Upper lobe of left lung (tissue), 6 donors: ENCODE measurements at regions not wholly inside any gene's neighbourhood (a gene's known extent, or its start where the extent isn't known, plus 50 kb on each side); places are given as distances from the start of the nearest gene placed in this dataset.

ENCODE experiments used
- ATAC-seq, 2 donors: fragments of 200-7000 bp; cut with Tn5 transposase; one replicate each; pipeline ENCODE4 v1.9.1; 2022; ENCODE audit warnings: mild to moderate bottlenecking in 2 of 2, moderate library complexity in 2 of 2; ENCODE audit not compliant: low FRiP score in 2 of 2
- DNase-seq, 2 donors: peaks; one replicate each; pipeline ENCODE4 v3.0.0-alpha.2; 2019 to 2020
- H3K27ac ChIP-seq, 4 donors: fragments of 200-600 bp; sonication (generic); one replicate each; pipeline ENCODE4 v1.5.1; 2016 to 2019
- H3K27me3 ChIP-seq, 4 donors: fragments of 200-600 bp; sonication (generic); one replicate each; pipeline ENCODE4 v1.5.1; 2017 to 2019
- H3K36me3 ChIP-seq, 4 donors: fragments of 200-600 bp; sonication (generic); one replicate each; pipeline ENCODE4 v1.5.1; 2016 to 2019
- H3K4me1 ChIP-seq, 4 donors: fragments of 200-600 bp; sonication (generic); one replicate each; pipeline ENCODE4 v1.5.1; 2018 to 2019
- H3K4me3 ChIP-seq, 4 donors: fragments of 200-600 bp; sonication (generic); one replicate each; pipeline ENCODE4 v1.5.1; 2017 to 2019; ENCODE audit warnings: mild to moderate bottlenecking in 2 of 4, moderate library complexity in 1 of 4
- H3K9me3 ChIP-seq, 4 donors: fragments of 200-600 bp; sonication (generic); one replicate each; pipeline ENCODE4 v1.5.1; 2018 to 2019
- CTCF ChIP-seq, 6 experiments: fragments of 450-650 bp in 4 of 6; fragments of 200-600 bp in 2 of 6; sonication (generic) in 2 of 6; IDR thresholded peaks; one replicate each; pipeline ENCODE4 v1.5.1; 2016 to 2019; ENCODE audit warnings: antibody characterized with exemption in 6 of 6
- EP300 ChIP-seq, 4 donors: sonication (generic); formaldehyde crosslinking; IDR thresholded peaks; one replicate each; pipeline ENCODE4 v1.5.1; 2017; ENCODE audit warnings: antibody characterized with exemption in 4 of 4, control low read depth in 2 of 4
- POLR2A ChIP-seq, 4 donors: fragments of 450-650 bp; IDR thresholded peaks; one replicate each; pipeline ENCODE4 v1.5.1; 2016 to 2017; ENCODE audit warnings: antibody characterized with exemption in 4 of 4, mild to moderate bottlenecking in 2 of 4
- POLR2AphosphoS5 ChIP-seq, 2 donors: sonication (generic); formaldehyde crosslinking; IDR thresholded peaks; one replicate each; pipeline ENCODE4 v1.5.1; 2017; ENCODE audit warnings: antibody characterized with exemption in 2 of 2
- WGBS, 2 donors: methylation state at CpG; one replicate each; pipeline ENCODE4 v1.1.5; 2017 to 2018; 5-methylcytosine and 5-hydroxymethylcytosine counted together
- donor health status: DM: no; HTN: no; CAD: no; lungs with moderate emphysema.
- donor health status: DM: no; HTN: yes; CAD: no; lungs with severe emphysema.

- Histone ChIP-seq H3K9me3 (no peaks in the 10 kb centered on the region), H3K36me3 (no peaks in the 10 kb centered on the region), H3K27me3 (no peaks in the 10 kb centered on the region), H3K4me3 (no peak overlapping the region), H3K4me1 (no peaks in the 10 kb centered on the region), H3K27ac (no peak overlapping the region)
- WGBS, 2 donors, result 82 to 97% methylated on average over 2 of the region's 2 CpGs
- DNase-seq (no peak), ATAC-seq (no peak)
- no peak for TF ChIP-seq POLR2A (IDR thresholded peaks at IDR 0.05)
- TF ChIP-seq EP300 (IDR thresholded peaks at IDR 0.05), result no peak
- TF ChIP-seq CTCF (IDR thresholded peaks at IDR 0.05), result no peak
- TF ChIP-seq POLR2AphosphoS5 (IDR thresholded peaks at IDR 0.05), result no peak
These were observed 50.4 kb upstream of the NEO1 start for GRCh38 chr15:73001840-73002239.

- H3K9me3 ChIP-seq, result no peaks in the 10 kb centered on the region
- H3K27ac ChIP-seq, result no peak overlapping the region
- DNase-seq (no peak), ATAC-seq (no peak)
- no peak overlapping the region for H3K4me3 ChIP-seq
- TF ChIP-seq EP300 (IDR thresholded peaks at IDR 0.05) (no peak), POLR2AphosphoS5 (IDR thresholded peaks at IDR 0.05) (no peak), CTCF (IDR thresholded peaks at IDR 0.05) (no peak), POLR2A (IDR thresholded peaks at IDR 0.05) (no peak)
- WGBS, 2 donors, result 78 to 82% methylated on average over 4 of the region's 4 CpGs
- H3K4me1 ChIP-seq, result no peaks in the 10 kb centered on the region
- no peaks in the 10 kb centered on the region for H3K27me3 ChIP-seq
- no peaks in the 10 kb centered on the region for H3K36me3 ChIP-seq
These were observed 52.0 kb upstream of the NEO1 start for GRCh38 chr15:73000293-73000692.

- H3K9me3 ChIP-seq, result no peaks in the 10 kb centered on the region
- 80 to 86% methylated on average over 3 of the region's 3 CpGs for WGBS, 2 donors
- H3K27ac ChIP-seq, result no peak overlapping the region
These were observed 52.7 kb upstream of the NEO1 start for GRCh38 chr15:72999586-72999985.

GRCh38 chr15:72998681-72999466, 53.4 kb upstream of the NEO1 start:
- Histone ChIP-seq H3K4me1 (peaks cover 0 to 6% (median 0%) of the 10 kb centered on the region in 4 donors), H3K4me3 (no peak overlapping the region), H3K27ac (no peak overlapping the region), H3K27me3 (no peaks in the 10 kb centered on the region), H3K9me3 (no peaks in the 10 kb centered on the region), H3K36me3 (no peaks in the 10 kb centered on the region)
- DNase-seq (no peak), ATAC-seq (no peak)
- TF ChIP-seq POLR2AphosphoS5 (IDR thresholded peaks at IDR 0.05) (no peak), EP300 (IDR thresholded peaks at IDR 0.05) (no peak), CTCF (IDR thresholded peaks at IDR 0.05) (no peak), POLR2A (IDR thresholded peaks at IDR 0.05) (no peak)
- WGBS, 2 donors, result 87 to 88% methylated on average over 18 of the region's 18 CpGs

More at GRCh38 chr15:72999586-72999985, 52.7 kb upstream of the NEO1 start:
- Histone ChIP-seq H3K4me1 (no peaks in the 10 kb centered on the region), H3K36me3 (no peaks in the 10 kb centered on the region), H3K4me3 (no peak overlapping the region), H3K27me3 (no peaks in the 10 kb centered on the region)
- no peak for DNase-seq
- TF ChIP-seq CTCF (IDR thresholded peaks at IDR 0.05) (no peak), POLR2AphosphoS5 (IDR thresholded peaks at IDR 0.05) (no peak), EP300 (IDR thresholded peaks at IDR 0.05) (no peak), POLR2A (IDR thresholded peaks at IDR 0.05) (no peak)
- no peak for ATAC-seq

GRCh38 chr15:72998226-72998625, 54.0 kb upstream of the NEO1 start:
- WGBS, 2 donors, result 74 to 82% methylated on average over 7 of the region's 7 CpGs

More at GRCh38 chr15:72998226-72998625, 54.0 kb upstream of the NEO1 start:
- no peaks in the 10 kb centered on the region for H3K36me3 ChIP-seq
- H3K4me3 ChIP-seq, result no peak overlapping the region
- H3K9me3 ChIP-seq, result no peaks in the 10 kb centered on the region
- DNase-seq (no peak), ATAC-seq (no peak)
- peaks cover 0 to 6% (median 0%) of the 10 kb centered on the region in 4 donors for H3K4me1 ChIP-seq
- H3K27ac ChIP-seq, result no peak overlapping the region
- no peak for TF ChIP-seq POLR2AphosphoS5 (IDR thresholded peaks at IDR 0.05)
- TF ChIP-seq POLR2A (IDR thresholded peaks at IDR 0.05), result no peak
- no peak for TF ChIP-seq CTCF (IDR thresholded peaks at IDR 0.05)
- TF ChIP-seq EP300 (IDR thresholded peaks at IDR 0.05), result no peak
- no peaks in the 10 kb centered on the region for H3K27me3 ChIP-seq
